Effector memory CD4-positive, alpha-beta T cell (primary cell): ENCODE measurements at regions not wholly inside any gene's neighbourhood (a gene's known extent, or its start where the extent isn't known, plus 50 kb on each side); places are given as distances from the start of the nearest gene placed in this dataset.
"Not testable (repeated sequence)": the region's sequence is repeated elsewhere in the genome, so short reads cannot be mapped to it uniquely, and the experiment has no call there.

Experiments used
- DNase-seq, 3 donors: peaks; one replicate each; pipeline ENCODE4 v3.0.0-alpha.2; 2020
- H3K27ac ChIP-seq: 2 replicates; pipeline ENCODE4 v1.7.0; 2013; ENCODE audit warnings: mild to moderate bottlenecking, low read length, moderate library complexity; ENCODE audit not compliant: insufficient read depth, poor library complexity, severe bottlenecking
- H3K27me3 ChIP-seq: replicated peaks from 2 replicates; pipeline ENCODE4 v1.7.0; 2013; ENCODE audit warnings: mild to moderate bottlenecking, low read length; ENCODE audit not compliant: insufficient read depth, control insufficient read depth, poor library complexity, severe bottlenecking
- H3K36me3 ChIP-seq: 2 replicates; pipeline ENCODE4 v1.7.0; 2013; ENCODE audit warnings: mild to moderate bottlenecking, low read length, moderate library complexity; ENCODE audit not compliant: control insufficient read depth, insufficient read depth
- H3K4me1 ChIP-seq: 2 replicates; pipeline ENCODE4 v1.7.0; 2013; ENCODE audit warnings: low read length, mild to moderate bottlenecking; ENCODE audit not compliant: control insufficient read depth, insufficient read depth, poor library complexity, severe bottlenecking
- H3K4me3 ChIP-seq: 2 replicates; pipeline ENCODE4 v1.7.0; 2013; ENCODE audit warnings: low read length, low read depth, mild to moderate bottlenecking; ENCODE audit not compliant: insufficient read depth, poor library complexity, severe bottlenecking
- H3K9me3 ChIP-seq: 2 replicates; pipeline ENCODE4 v1.7.0; 2013; ENCODE audit warnings: mild to moderate bottlenecking, low read length, moderate library complexity; ENCODE audit not compliant: control insufficient read depth

DNA sequence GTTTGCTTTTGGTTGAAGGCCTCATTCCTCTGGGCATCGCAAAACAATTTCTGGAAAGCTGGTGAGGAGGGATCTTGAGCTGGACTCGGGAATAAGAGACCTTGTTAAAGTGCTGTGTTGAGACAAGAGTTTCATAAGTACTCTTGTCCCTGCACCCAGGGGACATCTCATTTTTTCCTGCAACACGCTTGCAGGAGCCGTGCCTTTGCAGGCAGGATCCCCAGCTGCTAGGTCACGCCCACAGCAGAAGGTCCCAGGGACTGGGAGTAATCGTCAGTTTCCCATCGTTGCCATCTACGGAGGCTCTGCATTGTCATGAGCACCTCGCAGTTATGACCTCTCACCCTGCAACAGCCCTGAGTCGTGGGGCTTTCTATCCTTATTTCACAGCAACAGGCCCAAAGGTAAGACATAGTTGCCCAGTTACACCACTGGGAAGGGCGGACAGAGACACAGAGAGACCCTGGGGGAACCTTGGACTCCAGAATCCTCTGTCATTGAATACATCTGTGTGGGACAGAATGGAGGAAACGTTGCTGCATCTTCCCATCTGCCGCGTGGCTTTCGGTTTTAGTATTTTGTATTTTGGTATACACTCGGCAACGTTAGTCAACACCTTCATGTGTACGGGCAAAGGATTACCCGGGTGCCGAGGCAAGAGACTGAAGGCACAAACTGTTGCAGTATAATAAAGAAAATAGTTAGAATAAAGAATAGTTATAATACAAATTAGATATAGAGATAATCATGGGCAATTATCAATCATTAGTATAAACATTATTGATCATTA lies 60.4 kb upstream of the DMRTB1 start:
- H3K27me3 ChIP-seq: no peaks in the 10 kb centered on the region
- H3K9me3 ChIP-seq: no peaks in the 10 kb centered on the region
- no peak for DNase-seq
- no peaks in the 10 kb centered on the region for H3K36me3 ChIP-seq
- H3K4me1 ChIP-seq: no peaks in the 10 kb centered on the region
- no peak overlapping the region for H3K27ac ChIP-seq
- H3K4me3 ChIP-seq: no peak overlapping the region

DNA sequence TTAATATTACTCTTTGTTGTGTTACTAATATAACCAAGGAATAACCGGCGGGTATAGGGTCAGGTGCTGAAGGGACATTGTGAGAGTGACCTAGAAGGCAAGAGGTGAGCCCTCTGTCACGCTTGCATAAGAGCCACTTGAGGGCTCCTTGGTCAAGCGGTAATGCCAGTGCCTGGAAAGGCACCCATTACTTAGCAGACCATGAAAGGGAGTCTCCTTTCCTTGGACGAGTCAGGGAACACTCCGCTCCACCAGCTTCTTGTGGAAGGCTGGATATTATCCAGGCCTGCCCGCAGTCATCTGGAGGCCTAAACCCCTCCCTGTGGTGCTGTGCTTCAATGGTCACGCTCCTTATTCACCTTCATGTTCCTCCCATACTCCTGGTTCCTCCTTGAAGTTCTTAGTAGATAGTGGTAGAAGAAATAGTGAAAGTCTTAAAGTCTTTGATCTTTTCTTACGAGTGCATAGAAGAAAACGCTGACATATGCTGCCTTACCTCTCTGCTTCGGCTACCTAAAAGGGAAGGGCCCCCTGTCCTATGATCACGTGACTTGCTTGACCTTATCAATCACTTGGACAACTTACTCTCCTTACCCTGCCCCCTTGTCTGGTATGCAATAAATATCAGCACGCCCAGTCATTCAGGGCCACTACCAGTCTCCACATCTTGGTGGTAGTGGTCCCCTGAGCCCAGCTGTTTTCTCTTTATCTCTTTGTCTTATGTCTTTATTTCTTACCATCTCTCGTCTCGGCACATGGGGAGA lies 59.6 kb upstream of the DMRTB1 start:
- H3K4me1 ChIP-seq, H3K4me3 ChIP-seq, H3K9me3 ChIP-seq, H3K36me3 ChIP-seq, H3K27ac ChIP-seq, DNase-seq, H3K27me3 ChIP-seq: not testable (repeated sequence)

DNA sequence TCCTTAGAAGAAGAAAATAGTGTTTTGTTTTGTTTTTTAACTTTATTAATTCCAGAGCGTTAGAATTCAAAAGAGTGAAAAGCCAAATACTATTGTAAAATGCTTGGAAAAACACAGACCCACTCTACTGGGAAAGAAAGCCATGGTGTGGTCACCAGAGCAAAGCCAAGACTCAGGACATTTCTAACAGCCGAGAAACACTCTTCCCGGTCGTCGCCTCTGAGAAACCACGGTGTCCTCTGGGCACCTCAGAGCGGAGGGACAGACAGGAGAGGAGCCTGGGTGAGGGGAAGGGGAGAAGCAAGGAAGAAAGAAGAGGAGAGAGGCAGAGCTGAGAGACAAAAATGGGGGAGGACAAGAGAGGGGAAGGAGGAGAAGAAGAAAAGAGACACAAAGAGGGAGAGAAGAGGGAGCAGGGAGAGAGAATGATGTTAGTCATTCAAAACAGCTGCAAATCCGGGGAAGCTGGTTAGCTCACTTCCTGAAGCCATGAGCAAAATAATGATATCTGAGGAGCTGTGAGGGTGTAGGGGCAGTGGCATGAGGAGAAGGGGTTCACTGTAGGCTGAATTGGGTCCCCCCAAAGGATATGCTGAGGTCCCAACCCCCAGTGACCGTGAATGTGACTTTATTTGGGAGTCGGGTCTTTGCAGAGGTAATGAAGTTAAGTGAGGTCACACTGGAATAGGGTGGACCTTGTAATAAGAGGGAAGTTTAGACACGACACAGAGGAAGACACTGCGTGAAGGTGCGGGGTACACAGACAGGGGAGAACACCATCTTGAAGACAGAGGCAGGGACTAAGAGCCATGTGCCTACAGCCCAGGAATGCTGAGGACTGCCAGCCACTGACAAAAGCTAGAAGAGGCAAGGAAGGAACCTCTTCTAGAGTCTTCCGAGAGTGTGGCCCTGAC lies 58.2 kb upstream of the DMRTB1 start:
- no peaks in the 10 kb centered on the region for H3K9me3 ChIP-seq
- DNase-seq: no peak
- H3K4me1 ChIP-seq: no peaks in the 10 kb centered on the region
- H3K36me3 ChIP-seq: no peaks in the 10 kb centered on the region
- no peak overlapping the region for H3K4me3 ChIP-seq
- no peak overlapping the region for H3K27ac ChIP-seq
- no peaks in the 10 kb centered on the region for H3K27me3 ChIP-seq

- no peak for DNase-seq
- H3K27ac ChIP-seq: no peak overlapping the region
- no peaks in the 10 kb centered on the region for H3K27me3 ChIP-seq
- H3K9me3 ChIP-seq: no peaks in the 10 kb centered on the region
- H3K4me3 ChIP-seq: no peak overlapping the region
- no peaks in the 10 kb centered on the region for H3K36me3 ChIP-seq
- no peaks in the 10 kb centered on the region for H3K4me1 ChIP-seq
Observed at GRCh38 chr1:53401813-53402745, 57.1 kb upstream of the DMRTB1 start.

DNA sequence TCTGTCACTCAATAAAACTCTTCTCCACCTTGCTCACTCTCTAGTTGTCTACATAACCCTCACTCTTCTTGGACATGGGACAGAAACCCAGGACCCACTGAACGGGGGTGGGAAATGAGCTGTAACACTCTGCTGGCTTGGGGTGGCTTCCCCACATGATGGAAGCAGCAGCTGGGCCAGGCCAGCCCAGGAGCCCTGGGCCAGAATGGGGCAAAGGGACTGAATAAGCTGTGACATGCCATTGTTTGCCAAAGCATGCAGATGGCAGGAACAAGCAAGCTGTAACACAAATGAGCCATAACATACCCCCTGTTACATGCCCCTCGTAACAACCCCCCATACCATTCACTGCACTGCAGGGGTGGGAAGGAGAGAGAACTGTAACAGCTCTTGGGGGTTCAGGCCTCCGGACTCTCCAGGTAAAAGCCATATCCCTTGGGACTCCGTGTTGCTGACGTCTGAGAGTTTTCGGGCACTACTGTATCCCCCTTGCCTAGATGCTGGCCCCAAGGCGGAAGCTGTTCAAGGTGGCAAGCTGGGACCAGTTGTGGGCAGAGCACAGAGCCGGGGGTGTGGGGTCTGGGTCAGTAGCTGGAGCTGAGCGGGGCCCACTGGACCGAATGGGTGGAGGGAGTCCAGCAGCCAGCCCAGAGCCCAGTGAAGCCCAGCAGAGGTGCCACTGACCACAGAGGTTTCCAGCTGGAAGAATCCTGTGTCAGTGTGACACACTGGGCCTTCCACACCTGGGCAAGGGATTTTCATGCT lies 56.1 kb upstream of the DMRTB1 start:
- H3K36me3 ChIP-seq: no peaks in the 10 kb centered on the region
- no peaks in the 10 kb centered on the region for H3K27me3 ChIP-seq

GRCh38 chr1:53405737-53406136 lies 53.5 kb upstream of the DMRTB1 start:
- no peak for DNase-seq
- Histone ChIP-seq H3K27me3 (no peaks in the 10 kb centered on the region), H3K4me3 (no peak overlapping the region), H3K9me3 (no peaks in the 10 kb centered on the region), H3K36me3 (no peaks in the 10 kb centered on the region), H3K4me1 (peaks cover 4% of the 10 kb centered on the region), H3K27ac (no peak overlapping the region)

More for the DNA sequence above, 56.1 kb upstream of the DMRTB1 start:
- no peaks in the 10 kb centered on the region for H3K4me1 ChIP-seq
- H3K9me3 ChIP-seq: no peaks in the 10 kb centered on the region
- no peak overlapping the region for H3K27ac ChIP-seq
- H3K4me3 ChIP-seq: no peak overlapping the region
- DNase-seq: no peak

DNA sequence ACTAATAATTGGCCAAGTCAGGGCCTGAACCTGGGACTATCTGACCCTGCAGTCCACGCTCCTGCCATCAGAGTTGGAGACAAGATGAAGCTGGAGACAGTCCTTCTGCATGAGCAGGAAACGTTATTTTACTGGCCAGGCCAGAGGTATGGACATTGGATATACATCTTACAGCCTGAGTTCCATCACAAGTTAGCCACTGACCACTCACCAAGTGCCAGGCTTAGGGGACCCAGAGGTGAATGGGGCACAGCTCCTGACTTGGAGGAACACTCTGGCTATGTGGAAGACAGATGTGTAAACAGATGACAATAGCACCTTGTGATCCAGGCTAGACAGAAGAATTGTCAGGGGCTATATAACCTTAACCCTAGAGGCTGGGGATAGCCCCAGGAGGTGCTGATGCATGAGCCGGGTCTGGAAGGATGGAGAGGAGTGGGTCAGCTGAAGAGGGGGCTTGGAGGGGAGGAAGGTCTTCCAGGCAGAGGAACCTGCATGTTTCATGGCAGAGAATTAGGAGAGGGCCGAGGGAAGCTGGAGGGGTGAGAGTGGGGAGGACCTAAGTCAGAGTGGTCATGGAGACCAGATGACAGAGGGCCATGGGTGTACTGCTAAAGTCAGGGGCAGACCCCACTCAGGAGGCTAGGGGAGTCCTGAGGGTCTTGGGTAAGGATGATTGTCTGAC lies 52.5 kb upstream of the DMRTB1 start:
- Histone ChIP-seq H3K4me3 (no peak overlapping the region), H3K36me3 (no peaks in the 10 kb centered on the region), H3K27ac (no peak overlapping the region), H3K9me3 (no peaks in the 10 kb centered on the region), H3K4me1 (peaks cover 9% of the 10 kb centered on the region), H3K27me3 (no peaks in the 10 kb centered on the region)
- DNase-seq: no peak

- H3K4me1 ChIP-seq: peaks cover 24% of the 10 kb centered on the region
- H3K27ac ChIP-seq: no peak overlapping the region
- no peak overlapping the region for H3K4me3 ChIP-seq
- H3K27me3 ChIP-seq: no peaks in the 10 kb centered on the region
- no peaks in the 10 kb centered on the region for H3K9me3 ChIP-seq
- no peaks in the 10 kb centered on the region for H3K36me3 ChIP-seq
- no peak for DNase-seq
Observed at GRCh38 chr1:53408013-53408754, 51.0 kb upstream of the DMRTB1 start.
